ENCODE measurements at regions not wholly inside any gene's neighbourhood (a gene's known extent, or its start where the extent isn't known, plus 50 kb on each side); places are given as distances from the start of the nearest gene placed in this dataset.

GRCh38 chr6:165776691-165777090 lies 113.7 kb upstream of the PDE10A start:
- no peak overlapping the region for H3K4me3 ChIP-seq (replicated peaks in 1 of 3; ENCODE audit: insufficient read depth in 1 of 3, low read depth in 2 of 3, low read length in 3 of 3)
- H4K20me1 ChIP-seq (ENCODE audit: insufficient read depth, low read length), result no peaks in the 10 kb centered on the region; the same call in 1 of the 2 replicates
- BruUV-seq (replicated peaks), result no TSS peak
- ChIA-PET POLR2A (no interaction called here), CTCF (ENCODE audit: low intra/inter-chr PET ratio, low total read pairs) (no interaction called here)
- H3K4me2 ChIP-seq (ENCODE audit: low read depth, low read length), result no peak overlapping the region
- in situ Hi-C loops (cut with HindIII; ENCODE audit: extremely low pct_ligation_motif_present, low pct_unique_long_range_greater_than_20kb), result no loop called here
- H3K27me3 ChIP-seq (ENCODE audit: control insufficient read depth in 1 of 2, insufficient read depth in 2 of 2, low read length in 2 of 2), result peaks cover 0 to 30% of the 10 kb centered on the region in 2 experiments; a peak in 3 of 5 replicates
- no peaks in the 10 kb centered on the region for H3K79me2 ChIP-seq (ENCODE audit: insufficient read depth, low read length)
- no peak for FAIRE-seq
- H3K4me1 ChIP-seq (ENCODE audit: insufficient read depth, low read length), result no peaks in the 10 kb centered on the region
- no peak for DNase-seq (ENCODE audit: low spot score)
- H3K27ac ChIP-seq (ENCODE audit: extremely low read length, insufficient read depth, low read length), result no peak overlapping the region
- H3K36me3 ChIP-seq (replicated peaks in 1 of 2; ENCODE audit: control insufficient read depth in 1 of 2, insufficient read depth in 2 of 2, low read length in 2 of 2), result no peaks in the 10 kb centered on the region
- no peak for ATAC-seq
- H3K9me3 ChIP-seq (ENCODE audit: low read length), result no peaks in the 10 kb centered on the region
- WGBS (ENCODE audit: low lambda C conversion rate), result 2% methylated on average over 5 of the region's 5 CpGs
- TF ChIP-seq HHEX (CRISPR knock-in tag; IDR thresholded peaks at IDR 0.05) (no peak), ZNF432 (CRISPR knock-in tag; IDR thresholded peaks at IDR 0.05; ENCODE audit: borderline replicate concordance) (no peak), TAF15 (IDR thresholded peaks at IDR 0.05; ENCODE audit: low read depth, low read length, poor library complexity, severe bottlenecking) (no peak), ZNF260 (CRISPR knock-in tag; IDR thresholded peaks at IDR 0.05; ENCODE audit: borderline replicate concordance, low read depth) (no peak), NFYB (CRISPR knock-in tag; IDR thresholded peaks at IDR 0.05) (no peak), MED8 (CRISPR knock-in tag; IDR thresholded peaks at IDR 0.05; ENCODE audit: insufficient replicate concordance) (no peak), ZFX (CRISPR knock-in tag; IDR thresholded peaks at IDR 0.05; ENCODE audit: low read depth) (no peak)
- H2AFZ ChIP-seq (ENCODE audit: low read length), result no peak overlapping the region
- intact Hi-C loops (cut with micrococcal nuclease; ENCODE audit: unreplicated experiment), result no loop called here
- H3K9ac ChIP-seq (ENCODE audit: insufficient read depth, low read depth, low read length), result no peak overlapping the region

GRCh38 chr6:165775721-165776120 lies 112.7 kb upstream of the PDE10A start:
- no peak overlapping the region for H3K9ac ChIP-seq (ENCODE audit: insufficient read depth, low read depth, low read length)
- H3K4me2 ChIP-seq (ENCODE audit: low read depth, low read length), result no peak overlapping the region
- H3K27ac ChIP-seq (ENCODE audit: extremely low read length, insufficient read depth, low read length), result no peak overlapping the region
- no peaks in the 10 kb centered on the region for H3K36me3 ChIP-seq (replicated peaks in 1 of 2; ENCODE audit: control insufficient read depth in 1 of 2, insufficient read depth in 2 of 2, low read length in 2 of 2)
- WGBS (ENCODE audit: low lambda C conversion rate), result 1% methylated on average over 3 of the region's 3 CpGs
- ATAC-seq (no peak), FAIRE-seq (no peak), DNase-seq (ENCODE audit: low spot score) (no peak)
- ChIA-PET POLR2A (no interaction called here), CTCF (ENCODE audit: low intra/inter-chr PET ratio, low total read pairs) (no interaction called here)
- in situ Hi-C loops (cut with HindIII; ENCODE audit: extremely low pct_ligation_motif_present, low pct_unique_long_range_greater_than_20kb), result no loop called here
- no TSS peak for BruUV-seq (replicated peaks)
- H3K4me3 ChIP-seq (replicated peaks in 1 of 3; ENCODE audit: insufficient read depth in 1 of 3, low read depth in 2 of 3, low read length in 3 of 3), result no peak overlapping the region
- intact Hi-C loops (cut with micrococcal nuclease; ENCODE audit: unreplicated experiment), result no loop called here
- H3K4me1 ChIP-seq (ENCODE audit: insufficient read depth, low read length), result no peaks in the 10 kb centered on the region
- H3K9me3 ChIP-seq (ENCODE audit: low read length), result no peaks in the 10 kb centered on the region
- H2AFZ ChIP-seq (ENCODE audit: low read length), result no peak overlapping the region
- peaks cover 0 to 31% of the 10 kb centered on the region in 2 experiments; a peak in 3 of 5 replicates for H3K27me3 ChIP-seq (ENCODE audit: control insufficient read depth in 1 of 2, insufficient read depth in 2 of 2, low read length in 2 of 2)
- no peaks in the 10 kb centered on the region for H3K79me2 ChIP-seq (ENCODE audit: insufficient read depth, low read length)
- no peaks in the 10 kb centered on the region; the same call in 1 of the 2 replicates for H4K20me1 ChIP-seq (ENCODE audit: insufficient read depth, low read length)
- no peak for TF ChIP-seq RXRA (CRISPR knock-in tag; IDR thresholded peaks at IDR 0.05)
- TF ChIP-seq MAFK (conservative IDR thresholded peaks at IDR 0.05 in 1 of 2, IDR thresholded peaks at IDR 0.05 in 1 of 2; ENCODE audit: low read length in 2 of 2), result no peak
- no peak for TF ChIP-seq ZNF343 (CRISPR knock-in tag; IDR thresholded peaks at IDR 0.05)
- TF ChIP-seq PRDM10 (CRISPR knock-in tag; IDR thresholded peaks at IDR 0.05; ENCODE audit: low read depth), result no peak
- no peak for TF ChIP-seq ZNF839 (CRISPR knock-in tag; IDR thresholded peaks at IDR 0.05; ENCODE audit: borderline replicate concordance)
- no peak for TF ChIP-seq TOPORS (CRISPR knock-in tag; IDR thresholded peaks at IDR 0.05)
- TF ChIP-seq ARID3A (IDR thresholded peaks at IDR 0.05; ENCODE audit: low read depth, low read length), result no peak
- no peak for TF ChIP-seq ZFP62 (CRISPR knock-in tag; IDR thresholded peaks at IDR 0.05)
- TF ChIP-seq SP140L (CRISPR knock-in tag; IDR thresholded peaks at IDR 0.05; ENCODE audit: borderline replicate concordance), result no peak
